SK-N-SH treated with all-trans-retinoic acid at 6 μM for 48 hours (cell line): ENCODE measurements at regions not wholly inside any gene's neighbourhood (a gene's known extent, or its start where the extent isn't known, plus 50 kb on each side); places are given as distances from the start of the nearest gene placed in this dataset.
"Not testable (repeated sequence)": the region's sequence is repeated elsewhere in the genome, so short reads cannot be mapped to it uniquely, and the experiment has no call there.

ENCODE experiments used
- BACH2 ChIP-seq: fragments of 250-450 bp; sonication (Bioruptor Pico); IDR thresholded peaks from 2 replicates; pipeline ENCODE4 v1.9.0; 2021; ENCODE audit warnings: mild to moderate bottlenecking, borderline replicate concordance
- CREB5 ChIP-seq: fragments of 250-450 bp; sonication (Bioruptor Pico); IDR thresholded peaks from 2 replicates; pipeline ENCODE4 v1.5.1; 2020; ENCODE audit warnings: low read depth, mild to moderate bottlenecking, moderate library complexity
- PATZ1 ChIP-seq: fragments of 250-450 bp; sonication (Bioruptor Pico); IDR thresholded peaks from 2 replicates; pipeline ENCODE4 v1.8.0; 2020; ENCODE audit warnings: mild to moderate bottlenecking, moderate library complexity, borderline replicate concordance
- PPARA ChIP-seq: fragments of 250-450 bp; sonication (Bioruptor Pico); IDR thresholded peaks from 2 replicates; pipeline ENCODE4 v1.5.0; 2020; ENCODE audit warnings: mild to moderate bottlenecking, borderline replicate concordance
- RARB ChIP-seq: fragments of 250-450 bp; sonication (Bioruptor Pico); IDR thresholded peaks from 2 replicates; pipeline ENCODE4 v1.8.0; 2021; ENCODE audit warnings: mild to moderate bottlenecking, moderate library complexity
- SNAI2 ChIP-seq: fragments of 250-450 bp; sonication (Bioruptor Pico); IDR thresholded peaks from 2 replicates; pipeline ENCODE4 v1.5.0; 2020; ENCODE audit warnings: mild to moderate bottlenecking, moderate library complexity
- ZC3H10 ChIP-seq: fragments of 250-450 bp; sonication (Bioruptor Pico); IDR thresholded peaks from 2 replicates; pipeline ENCODE4 v1.5.1; 2021; ENCODE audit warnings: mild to moderate bottlenecking, moderate library complexity

GRCh38 chr10:35280246-35280645 is 56.1 kb upstream of the CCNY start:
- TF ChIP-seq PATZ1 (CRISPR knock-in tag); ZC3H10 (CRISPR knock-in tag); SNAI2 (CRISPR knock-in tag); RARB (CRISPR knock-in tag); CREB5; BACH2 (CRISPR knock-in tag); PPARA (CRISPR knock-in tag): not testable (repeated sequence)
